ENCODE measurements at regions not wholly inside any gene's neighbourhood (a gene's known extent, or its start where the extent isn't known, plus 50 kb on each side); places are given as distances from the start of the nearest gene placed in this dataset.

GRCh38 chr2:163808406-163808805 is 72.6 kb upstream of the FIGN start:
- peak in 1 of 2 experiments; percentile 19 for DNase-seq

GRCh38 chr2:163802284-163802683 is 66.5 kb upstream of the FIGN start:
- no peak for DNase-seq

GRCh38 chr2:163801486-163801885 is 65.7 kb upstream of the FIGN start:
- DNase-seq, result no peak

- no peak for DNase-seq
These were observed 65.2 kb upstream of the FIGN start for GRCh38 chr2:163800951-163801381.

GRCh38 chr2:163799807-163800206 is 64.0 kb upstream of the FIGN start:
- DNase-seq, result no peak

GRCh38 chr2:163794635-163795034 is 58.8 kb upstream of the FIGN start:
- DNase-seq, result no peak
